AG04449 (cell line): ENCODE measurements at regions not wholly inside any gene's neighbourhood (a gene's known extent, or its start where the extent isn't known, plus 50 kb on each side); places are given as distances from the start of the nearest gene placed in this dataset.

ENCODE experiments used
- CTCF ChIA-PET: fragments of 350-600 bp; formaldehyde crosslinking; extraction: SDS; loops from one replicate; lab custom pipeline; 2021; ENCODE audit warnings: antibody characterized with exemption; lab: Yijun Ruan, JAX
- POLR2A ChIA-PET: fragments of 400-600, 350-600 bp; formaldehyde crosslinking; extraction: SDS; loops from one replicate; lab custom pipeline; 2020; ENCODE audit warnings: antibody characterized with exemption, inconsistent platforms; lab: Yijun Ruan, JAX
- DNase-seq: peaks from one replicate; pipeline ENCODE4 v3.0.0-alpha.2; 2010; ENCODE audit warnings: low read depth, low spot score
- H3K4me3 ChIP-seq: 2 replicates; pipeline ENCODE4 v1.5.1; 2011; ENCODE audit warnings: low read depth, mild to moderate bottlenecking, control low read depth, low read length
- TF ChIP-seq, protein P1 (sequence below): IDR thresholded peaks from one replicate; pipeline ENCODE4 v1.5.1; 2011; ENCODE audit warnings: mild to moderate bottlenecking, moderate library complexity, low read length, control low read depth, inconsistent platforms; ENCODE audit not compliant: insufficient read depth; ENCODE audit errors: missing control alignments

DNA sequence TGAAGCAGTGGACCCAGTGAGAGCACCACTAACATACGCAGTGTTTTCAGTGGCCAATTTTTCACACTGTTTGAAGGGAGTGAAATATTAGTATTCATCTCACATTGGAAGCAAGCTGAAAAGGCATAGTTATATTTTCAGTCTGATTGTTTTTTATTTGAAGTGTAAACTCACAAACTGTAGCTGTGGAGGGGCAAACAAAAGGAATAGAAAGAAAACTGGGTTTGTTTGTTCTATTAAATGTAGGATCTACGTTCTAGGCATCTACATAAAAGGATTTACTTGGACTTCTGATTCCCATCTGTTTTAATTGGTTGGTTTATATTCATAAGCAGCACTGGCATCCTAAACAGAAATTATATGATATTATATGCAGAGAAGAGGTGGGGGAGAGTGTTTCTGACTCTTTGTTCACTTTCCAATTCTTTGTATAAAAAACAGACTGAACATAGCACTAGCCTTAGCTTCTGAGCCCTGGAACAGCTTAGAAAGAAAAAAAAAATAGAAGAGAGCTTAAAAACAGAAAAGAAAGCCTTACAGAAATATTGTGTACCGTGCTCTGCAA lies 447.8 kb upstream of the KCND2 start:
- ChIA-PET CTCF (no interaction called here), POLR2A (no interaction called here)
- no peak for DNase-seq
- H3K4me3 ChIP-seq = no peak overlapping the region
- TF ChIP-seq, protein P1, sequence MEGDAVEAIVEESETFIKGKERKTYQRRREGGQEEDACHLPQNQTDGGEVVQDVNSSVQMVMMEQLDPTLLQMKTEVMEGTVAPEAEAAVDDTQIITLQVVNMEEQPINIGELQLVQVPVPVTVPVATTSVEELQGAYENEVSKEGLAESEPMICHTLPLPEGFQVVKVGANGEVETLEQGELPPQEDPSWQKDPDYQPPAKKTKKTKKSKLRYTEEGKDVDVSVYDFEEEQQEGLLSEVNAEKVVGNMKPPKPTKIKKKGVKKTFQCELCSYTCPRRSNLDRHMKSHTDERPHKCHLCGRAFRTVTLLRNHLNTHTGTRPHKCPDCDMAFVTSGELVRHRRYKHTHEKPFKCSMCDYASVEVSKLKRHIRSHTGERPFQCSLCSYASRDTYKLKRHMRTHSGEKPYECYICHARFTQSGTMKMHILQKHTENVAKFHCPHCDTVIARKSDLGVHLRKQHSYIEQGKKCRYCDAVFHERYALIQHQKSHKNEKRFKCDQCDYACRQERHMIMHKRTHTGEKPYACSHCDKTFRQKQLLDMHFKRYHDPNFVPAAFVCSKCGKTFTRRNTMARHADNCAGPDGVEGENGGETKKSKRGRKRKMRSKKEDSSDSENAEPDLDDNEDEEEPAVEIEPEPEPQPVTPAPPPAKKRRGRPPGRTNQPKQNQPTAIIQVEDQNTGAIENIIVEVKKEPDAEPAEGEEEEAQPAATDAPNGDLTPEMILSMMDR = no peak

DNA sequence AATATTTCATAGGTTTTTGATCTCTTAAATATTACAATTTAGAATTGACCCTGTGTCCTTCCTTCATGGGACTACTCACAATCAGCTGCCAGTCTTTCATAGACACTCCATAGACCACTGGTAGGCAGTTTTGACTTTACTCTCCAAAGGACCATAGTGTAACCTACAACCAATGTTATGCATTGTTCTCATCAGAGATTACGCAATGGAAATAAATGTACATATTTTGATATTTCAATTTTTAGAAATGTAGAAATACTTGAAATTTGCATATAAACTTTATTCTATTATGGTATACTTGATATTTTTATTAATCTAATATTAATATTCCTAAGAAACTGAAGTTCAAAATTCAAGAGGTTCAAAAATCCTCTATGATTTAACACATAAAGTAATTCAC lies 446.4 kb upstream of the KCND2 start:
- TF ChIP-seq, protein P1 = no peak
- POLR2A ChIA-PET = no interaction called here
- no peak overlapping the region for H3K4me3 ChIP-seq
- no peak for DNase-seq
- CTCF ChIA-PET = no interaction called here

DNA sequence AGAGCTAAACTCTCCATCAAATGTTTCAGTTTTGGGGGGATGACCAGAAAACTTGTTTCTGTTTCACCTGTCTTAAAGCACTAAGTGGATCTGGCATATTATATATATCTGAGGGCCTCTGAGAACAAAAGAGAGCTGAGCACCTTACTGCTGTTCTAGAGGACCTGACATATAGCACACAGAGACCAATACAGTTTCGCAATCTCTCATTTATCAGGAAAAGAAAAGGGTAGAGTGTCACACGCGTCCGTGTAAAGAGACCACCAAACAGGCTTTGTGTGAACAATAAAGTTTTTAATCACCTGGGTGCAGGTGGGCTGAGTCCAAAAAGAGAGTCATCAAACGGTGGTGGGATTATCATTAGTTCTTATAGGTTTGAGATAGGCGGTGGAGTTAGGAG lies 434.5 kb upstream of the KCND2 start:
- H3K4me3 ChIP-seq = no peak overlapping the region
- TF ChIP-seq, protein P1 = no peak
- no peak for DNase-seq
- POLR2A ChIA-PET = no interaction called here
- CTCF ChIA-PET = no interaction called here

DNA sequence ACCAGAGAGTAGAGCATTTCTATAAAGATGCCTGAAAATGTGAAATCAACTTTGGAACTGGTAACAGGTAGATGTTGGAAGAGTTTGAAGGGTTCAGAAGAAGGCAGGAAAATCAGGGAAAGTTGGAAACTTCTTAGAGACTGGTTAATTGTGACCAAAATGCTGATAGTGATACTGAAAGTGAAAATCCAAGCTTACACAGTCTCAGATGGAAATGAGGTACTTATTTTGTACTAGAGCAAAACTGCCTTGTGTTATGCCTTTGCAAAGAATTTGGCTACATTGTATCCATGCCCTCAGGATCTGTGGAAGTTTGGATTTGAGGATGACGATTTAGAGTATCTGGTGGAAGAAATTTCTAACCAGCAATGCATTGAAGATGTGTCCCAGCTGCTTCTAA lies 430.6 kb upstream of the KCND2 start:
- no peak overlapping the region for H3K4me3 ChIP-seq
- ChIA-PET POLR2A (no interaction called here), CTCF (no interaction called here)
- DNase-seq = no peak
- TF ChIP-seq, protein P1 = no peak

DNA sequence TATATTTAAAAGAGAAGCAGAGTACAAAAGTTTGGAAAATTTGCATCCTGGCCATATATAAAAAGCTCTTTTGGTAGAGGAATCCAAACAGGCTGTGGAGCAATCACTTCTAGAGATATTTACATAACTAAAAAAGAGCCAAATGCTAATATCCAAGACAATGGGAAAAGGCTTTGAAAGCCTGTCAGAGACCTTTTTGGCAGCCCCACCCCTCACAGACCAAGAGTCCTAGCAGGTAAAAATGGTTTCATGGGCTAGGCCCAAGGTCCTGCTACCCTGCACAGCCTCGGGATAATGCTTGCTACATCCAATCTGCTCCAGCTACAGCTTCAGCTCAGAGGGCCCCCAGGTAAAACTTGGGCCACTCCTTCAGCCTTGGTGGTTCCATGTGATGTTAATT lies 430.2 kb upstream of the KCND2 start:
- TF ChIP-seq, protein P1 = no peak
- POLR2A ChIA-PET = no interaction called here
- CTCF ChIA-PET = no interaction called here
- no peak for DNase-seq
- H3K4me3 ChIP-seq = no peak overlapping the region

DNA sequence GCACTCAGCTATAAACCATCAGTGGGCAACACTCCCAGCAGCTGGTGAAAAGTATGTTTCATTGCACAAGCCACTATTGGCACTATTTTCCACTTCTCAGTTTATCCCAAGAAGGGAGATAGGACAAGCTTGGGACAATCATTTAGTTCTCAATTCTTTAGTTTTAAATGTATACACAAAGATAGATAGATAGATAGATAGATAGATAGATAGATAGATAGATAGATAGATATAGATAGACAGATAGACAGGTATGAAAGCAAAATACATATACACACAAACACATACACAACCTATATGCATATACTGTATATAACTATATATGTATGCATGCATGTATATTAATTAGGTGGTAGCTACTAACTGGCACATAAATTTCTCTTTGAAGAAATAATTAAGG lies 411.6 kb upstream of the KCND2 start:
- CTCF ChIA-PET = no interaction called here
- no peak overlapping the region for H3K4me3 ChIP-seq
- POLR2A ChIA-PET = no interaction called here
- TF ChIP-seq, protein P1 = no peak
- no peak for DNase-seq
